Panc1 (cell line): ENCODE measurements at regions not wholly inside any gene's neighbourhood (a gene's known extent, or its start where the extent isn't known, plus 50 kb on each side); places are given as distances from the start of the nearest gene placed in this dataset.

Experiments used
- ATAC-seq: fragments of 200-7000 bp; cut with Tn5 transposase; 2 replicates; pipeline ENCODE4 v1.9.1; 2020; ENCODE audit warnings: mild to moderate bottlenecking, moderate library complexity
- BruUV-seq: library from RNA; stranded (reverse); fragments of 400-500 nt; replicated peaks from 2 replicates; lab custom pipeline; 2021; lab: Mats Ljungman, UMichigan
- CTCF ChIA-PET: fragments of 300-600 bp; sonication (Branson Sonifier 250); formaldehyde crosslinking; loops from one replicate; lab custom pipeline; 2022; ENCODE audit warnings: antibody characterized with exemption; lab: Charles Lee
- POLR2A ChIA-PET: fragments of 300-600 bp; sonication (Branson Sonifier 250); formaldehyde crosslinking; loops from one replicate; lab custom pipeline; 2022; ENCODE audit warnings: antibody characterized with exemption; lab: Charles Lee
- DNase-seq: peaks from one replicate; pipeline ENCODE4 v3.0.0-alpha.2; 2010; ENCODE audit warnings: low read depth, low spot score
- H3K27ac ChIP-seq: 2 replicates; pipeline ENCODE4 v1.5.1; 2011; ENCODE audit warnings: mild to moderate bottlenecking, low read length, inconsistent platforms
- H3K27me3 ChIP-seq: fragments of 200-500 bp; sonication (Bioruptor generic); 2 replicates; pipeline ENCODE4 v1.6.0; 2014; ENCODE audit warnings: low read length, inconsistent platforms; ENCODE audit not compliant: control insufficient read depth, insufficient read depth
- H3K36me3 ChIP-seq: fragments of 200-500 bp; sonication (Bioruptor generic); 2 replicates; pipeline ENCODE4 v1.5.1; 2014; ENCODE audit warnings: inconsistent platforms, mild to moderate bottlenecking, low read length, moderate library complexity; ENCODE audit not compliant: control insufficient read depth, insufficient read depth
- H3K4me1 ChIP-seq: 2 replicates; pipeline ENCODE4 v1.5.1; 2011; ENCODE audit warnings: inconsistent platforms, mild to moderate bottlenecking, low read length, moderate library complexity; ENCODE audit not compliant: control insufficient read depth, insufficient read depth
- H3K4me3 ChIP-seq, 2 experiments: 2 replicates each; pipeline ENCODE4 v1.5.1; 2011 to 2012; ENCODE audit warnings: low read depth in 2 of 2, low read length in 2 of 2, mild to moderate bottlenecking in 2 of 2, inconsistent platforms in 1 of 2, moderate library complexity in 1 of 2
- H3K9me3 ChIP-seq: fragments of 200-500 bp; sonication (Bioruptor generic); 2 replicates; pipeline ENCODE4 v1.5.1; 2014; ENCODE audit warnings: low read depth, mild to moderate bottlenecking, inconsistent platforms, low read length, moderate library complexity; ENCODE audit not compliant: control insufficient read depth, insufficient read depth
- CTCF ChIP-seq: fragments of 450-650 bp; IDR thresholded peaks from 2 replicates; pipeline ENCODE4 v1.5.1; 2017; ENCODE audit warnings: mild to moderate bottlenecking
- POLR2AphosphoS5 ChIP-seq: IDR thresholded peaks from 2 replicates; pipeline ENCODE4 v1.6.1; 2012; ENCODE audit warnings: mild to moderate bottlenecking, low read depth, low read length, moderate library complexity
- REST ChIP-seq, 2 experiments: IDR thresholded peaks; 2 replicates each; pipeline ENCODE4 v1.6.1; 2011 to 2012; ENCODE audit warnings: low read depth in 2 of 2, control low read depth in 1 of 2, low read length in 1 of 2, mild to moderate bottlenecking in 1 of 2, moderate library complexity in 1 of 2; ENCODE audit not compliant: insufficient read depth in 1 of 2
- SIN3A ChIP-seq: IDR thresholded peaks from 2 replicates; pipeline ENCODE4 v1.6.1; 2012; ENCODE audit warnings: low read depth, mild to moderate bottlenecking, low read length, moderate library complexity, borderline replicate concordance; ENCODE audit not compliant: insufficient read depth
- TCF7L2 ChIP-seq: IDR thresholded peaks from 2 replicates; pipeline ENCODE4 v1.6.1; 2011; ENCODE audit warnings: mild to moderate bottlenecking, low read depth, low read length, inconsistent platforms
- in situ Hi-C: cut with HindIII; loops from 2 replicates; pipeline ENCODE4 v1.10.0; 2016; ENCODE audit warnings: low sequenced_read_pairs, low pct_unique_long_range_greater_than_20kb
- intact Hi-C: fragments of 100-400 bp; cut with micrococcal nuclease; formaldehyde crosslinking; loops from one replicate; pipeline ENCODE4 v1.10.0; 2022; ENCODE audit not compliant: unreplicated experiment

GRCh38 chr2:129656081-129656598 is 323.3 kb upstream of the RAB6C start:
- no peak overlapping the region for H3K4me3 ChIP-seq
- ChIA-PET CTCF (no interaction called here), POLR2A (no interaction called here)
- ATAC-seq = no peak
- no peaks in the 10 kb centered on the region for H3K4me1 ChIP-seq
- intact Hi-C loops = no loop called here
- H3K27me3 ChIP-seq = peaks cover 3% of the 10 kb centered on the region; the same call in 1 of the 2 replicates
- no peak overlapping the region for H3K27ac ChIP-seq
- in situ Hi-C loops = no loop called here
- H3K9me3 ChIP-seq = no peaks in the 10 kb centered on the region
- H3K36me3 ChIP-seq = no peaks in the 10 kb centered on the region
- BruUV-seq = no TSS peak
- TF ChIP-seq CTCF = no peak
- TF ChIP-seq REST (IDR thresholded peaks at IDR 0.05; ENCODE audit: insufficient read depth in 1 of 2, low read depth in 2 of 2, low read length in 1 of 2) = no peak
- no peak for TF ChIP-seq SIN3A
- TF ChIP-seq TCF7L2 = no peak
- no peak for TF ChIP-seq POLR2AphosphoS5
- no peak for DNase-seq

GRCh38 chr2:129658430-129658829 is 321.0 kb upstream of the RAB6C start:
- Histone ChIP-seq H3K4me1 (no peaks in the 10 kb centered on the region), H3K27me3 (peaks cover 3% of the 10 kb centered on the region), H3K9me3 (no peaks in the 10 kb centered on the region), H3K27ac (no peak overlapping the region), H3K36me3 (no peaks in the 10 kb centered on the region), H3K4me3 (no peak overlapping the region)
- ChIA-PET POLR2A (no interaction called here), CTCF (no interaction called here)
- in situ Hi-C loops (no loop called here), intact Hi-C loops (no loop called here)
- BruUV-seq = no TSS peak
- ATAC-seq = no peak
- no peak for DNase-seq
- TF ChIP-seq TCF7L2 = no peak
- no peak for TF ChIP-seq REST (IDR thresholded peaks at IDR 0.05; ENCODE audit: insufficient read depth in 1 of 2, low read depth in 2 of 2, low read length in 1 of 2)
- TF ChIP-seq POLR2AphosphoS5 = no peak
- no peak for TF ChIP-seq CTCF
- TF ChIP-seq SIN3A = no peak
